GM21381 (cell line): ENCODE measurements at regions not wholly inside any gene's neighbourhood (a gene's known extent, or its start where the extent isn't known, plus 50 kb on each side); places are given as distances from the start of the nearest gene placed in this dataset.

Experiments used
- ATAC-seq: cut with Tn5 transposase; IDR thresholded peaks from one replicate; pipeline ENCODE4 v1.9.1; 2021; ENCODE audit warnings: mild to moderate bottlenecking, moderate library complexity; ENCODE audit not compliant: unreplicated experiment

GRCh38 chr5:68771221-68771620 is 322.6 kb upstream of the SLC30A5 start:
- no peak for ATAC-seq

DNA sequence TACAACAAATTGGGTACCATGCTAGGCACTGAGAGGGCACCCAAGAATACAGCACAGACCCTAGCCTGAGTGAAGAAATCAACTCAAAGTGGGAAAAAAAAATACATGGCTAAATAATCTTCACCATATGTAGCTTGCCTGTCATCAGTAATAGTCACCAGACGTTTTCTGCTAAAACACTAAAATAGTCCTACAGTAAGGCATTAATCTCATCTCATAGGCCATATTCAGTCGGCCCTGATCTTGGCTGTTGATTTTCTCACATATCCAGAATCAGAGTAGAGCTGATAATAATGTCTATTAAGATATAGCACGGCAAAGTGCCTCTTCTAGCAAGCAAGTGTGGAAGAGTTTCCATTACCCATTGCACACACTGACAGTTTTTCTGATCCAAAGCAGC is 322.1 kb upstream of the SLC30A5 start:
- no peak for ATAC-seq

GRCh38 chr5:68776381-68776780 is 317.4 kb upstream of the SLC30A5 start:
- ATAC-seq = no peak

DNA sequence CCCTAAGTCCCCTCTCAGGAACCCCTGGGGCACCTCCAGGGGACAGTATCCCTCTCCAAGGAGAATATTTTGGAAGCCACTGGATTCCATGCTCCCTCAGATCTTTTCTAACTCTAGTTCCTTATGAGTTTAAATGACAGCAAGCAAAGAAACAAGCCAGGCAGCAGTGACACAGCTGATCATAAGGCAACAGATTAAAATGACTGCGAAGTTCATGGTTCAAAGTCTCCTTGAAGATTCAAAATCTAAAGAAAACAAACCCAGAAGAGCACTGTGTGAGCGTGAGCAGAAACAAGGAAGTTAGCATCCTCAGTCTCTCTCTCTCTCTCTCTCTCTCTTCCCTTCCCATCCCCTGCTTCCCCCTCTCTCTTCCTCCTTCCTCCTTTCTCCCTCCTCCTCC is 316.7 kb upstream of the SLC30A5 start:
- ATAC-seq = no peak

DNA sequence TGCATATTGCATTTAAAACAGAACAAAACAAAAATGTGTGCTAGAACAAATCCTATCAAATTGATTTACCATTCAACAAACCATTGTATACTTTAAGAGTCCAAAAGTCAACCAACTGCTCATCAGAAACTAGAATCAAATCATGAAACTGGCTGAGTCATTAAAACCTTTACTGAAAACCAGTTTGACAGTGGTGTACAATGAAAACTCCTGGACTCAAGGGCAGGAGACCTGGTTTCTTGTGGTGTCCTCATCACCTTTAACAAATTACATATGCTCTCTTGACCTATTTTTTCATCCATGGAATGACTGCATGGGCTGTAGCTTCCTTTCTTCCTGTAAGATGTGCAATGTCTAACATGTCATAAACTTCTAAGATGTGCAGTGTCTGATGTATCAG is 315.3 kb upstream of the SLC30A5 start:
- no peak for ATAC-seq

GRCh38 chr5:68780299-68780955 is 313.4 kb upstream of the SLC30A5 start:
- no peak for ATAC-seq

GRCh38 chr5:68793074-68793473 is 300.7 kb upstream of the SLC30A5 start:
- ATAC-seq = no peak

- no peak for ATAC-seq
These were observed 299.8 kb upstream of the SLC30A5 start for GRCh38 chr5:68793993-68794392.

- no peak for ATAC-seq
These were observed 298.6 kb upstream of the SLC30A5 start for GRCh38 chr5:68795190-68795589.

GRCh38 chr5:68798877-68799843 is 294.7 kb upstream of the SLC30A5 start:
- no peak for ATAC-seq

DNA sequence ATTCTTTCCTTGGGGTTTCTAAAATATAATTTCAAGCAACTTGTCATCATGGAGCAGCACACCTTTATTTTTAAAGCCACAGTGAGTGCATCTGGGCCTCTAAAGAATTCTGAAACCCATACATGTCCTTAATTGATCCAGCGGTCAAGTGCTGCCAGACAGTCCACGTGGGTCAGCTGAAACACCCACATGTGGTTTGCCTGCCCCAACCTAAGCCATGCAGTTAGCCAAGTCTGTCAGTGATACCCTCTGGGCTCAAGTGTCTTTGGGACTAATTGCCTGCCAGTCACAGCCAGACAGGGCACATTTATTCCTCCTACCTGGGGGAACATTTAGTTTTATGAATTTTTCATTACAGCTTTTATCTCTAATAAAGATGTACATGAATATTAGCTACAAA is 291.4 kb upstream of the SLC30A5 start:
- no peak for ATAC-seq

DNA sequence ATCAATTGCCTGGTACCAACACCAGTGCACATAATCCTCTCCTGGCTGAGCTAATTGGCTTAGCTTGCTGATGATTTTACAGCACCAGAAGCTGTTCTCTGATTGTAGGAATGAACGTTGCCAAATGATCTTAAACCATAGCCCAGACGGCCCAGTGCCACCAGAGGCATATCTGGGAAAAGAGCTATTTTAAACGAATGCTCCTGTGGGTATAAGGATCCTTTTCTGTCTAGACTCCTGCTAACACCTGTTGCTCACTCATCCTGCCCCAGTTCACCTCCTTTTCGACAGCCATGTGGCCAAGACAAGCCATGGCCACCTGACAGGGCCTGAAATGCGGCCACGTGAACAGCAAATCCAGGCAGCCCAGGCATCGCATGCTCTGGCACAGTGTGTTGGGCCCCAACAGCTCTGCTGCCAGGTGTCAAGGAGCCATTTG is 289.9 kb upstream of the SLC30A5 start:
- no peak for ATAC-seq

DNA sequence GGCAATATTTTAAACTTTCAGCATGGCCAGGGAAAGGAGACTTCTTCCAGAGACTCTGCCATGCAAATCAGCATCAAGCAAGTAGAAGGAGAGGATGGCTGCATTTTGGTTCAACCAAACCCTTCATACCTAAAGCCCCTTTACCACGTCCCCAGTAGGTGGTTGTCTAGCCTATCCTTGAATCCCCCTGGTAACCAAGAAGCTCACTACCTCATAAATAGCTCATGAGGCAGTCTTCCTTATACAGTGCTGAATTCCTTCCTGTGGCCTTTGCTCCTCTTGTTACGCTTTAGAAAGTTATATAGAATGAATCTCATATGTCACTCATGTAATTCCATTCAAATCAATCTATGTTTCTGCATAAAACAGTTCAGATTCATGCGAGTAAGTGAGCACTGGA is 289.5 kb upstream of the SLC30A5 start:
- ATAC-seq = no peak

- no peak for ATAC-seq
These were observed 288.4 kb upstream of the SLC30A5 start for GRCh38 chr5:68805444-68805843.

DNA sequence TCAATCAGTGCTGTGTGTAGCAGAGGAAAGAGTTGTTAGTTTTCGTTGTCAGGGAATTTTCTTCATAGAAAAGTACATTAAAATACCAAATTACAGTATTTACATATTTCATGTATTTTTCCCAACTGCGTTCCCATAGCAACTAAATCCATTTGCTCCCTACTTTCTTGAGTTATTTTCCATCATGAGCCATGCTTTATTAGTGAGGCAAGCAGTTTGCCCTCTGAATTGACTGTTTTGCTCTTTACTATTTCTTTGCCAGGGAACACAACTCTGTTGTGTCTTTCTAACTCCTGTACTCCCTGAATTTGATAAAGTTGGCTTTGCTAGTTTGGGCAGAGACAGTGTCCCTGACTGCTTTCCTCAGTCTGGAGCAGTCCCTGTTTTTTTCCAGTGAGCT is 276.2 kb upstream of the SLC30A5 start:
- ATAC-seq = no peak

- ATAC-seq = no peak
These were observed 275.6 kb upstream of the SLC30A5 start for GRCh38 chr5:68818057-68818695.

DNA sequence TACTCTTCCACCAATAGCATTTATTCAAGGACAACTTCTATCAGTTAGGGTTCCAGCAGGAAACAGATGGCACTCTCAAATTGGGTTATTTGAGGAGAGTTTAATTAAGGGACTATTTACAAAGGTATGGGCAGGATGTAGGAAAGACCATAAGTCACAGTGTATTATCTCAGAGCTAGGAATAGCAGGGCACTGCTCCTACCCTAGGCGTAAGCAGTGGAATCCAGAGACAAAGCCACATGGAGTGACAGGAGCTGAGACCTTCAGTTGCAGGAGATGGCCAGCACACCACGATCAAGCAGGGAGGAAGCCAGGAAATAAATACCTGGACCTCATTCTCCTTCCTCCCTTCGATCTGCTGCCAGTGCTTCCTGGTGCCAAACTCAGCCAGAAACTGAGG is 274.9 kb upstream of the SLC30A5 start:
- ATAC-seq = no peak

DNA sequence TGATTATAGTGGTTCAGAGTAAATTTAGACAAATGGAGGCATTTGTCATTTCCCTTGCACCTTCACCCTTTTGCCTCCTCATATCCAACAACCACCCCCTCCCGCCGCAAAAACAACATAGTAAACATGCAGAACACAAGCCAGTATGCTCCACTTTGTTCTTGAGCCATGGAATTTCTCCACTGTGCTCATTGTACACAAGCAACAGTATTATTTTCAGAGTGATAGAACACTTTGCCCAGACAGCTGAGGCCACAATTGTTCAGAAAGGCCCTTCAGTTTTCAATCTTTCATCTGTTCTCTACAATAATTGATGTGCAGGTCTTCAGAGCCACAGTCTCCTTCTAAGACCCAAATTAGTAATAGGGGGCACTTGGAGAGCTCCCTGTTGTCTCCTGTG is 272.8 kb upstream of the SLC30A5 start:
- ATAC-seq = no peak

DNA sequence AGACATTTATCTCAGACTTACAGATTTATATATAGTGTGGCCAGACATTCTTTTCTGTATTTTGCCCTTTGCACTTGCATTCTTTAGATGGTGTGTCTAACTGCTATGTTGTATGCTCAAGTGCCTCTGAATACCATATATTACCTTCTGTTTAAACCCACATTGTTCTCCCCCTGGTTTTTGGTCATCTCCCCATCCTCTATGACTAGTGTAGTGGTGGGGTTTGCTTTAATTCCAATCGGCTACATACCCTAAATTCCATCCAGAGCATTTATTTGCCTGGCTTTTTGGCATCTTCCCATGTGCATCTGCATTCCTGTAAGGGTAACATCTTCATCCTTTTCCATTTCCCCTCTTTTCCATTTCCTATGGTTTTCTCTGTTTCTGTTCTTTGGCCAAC is 271.0 kb upstream of the SLC30A5 start:
- ATAC-seq = no peak

GRCh38 chr5:68823301-68823700 is 270.5 kb upstream of the SLC30A5 start:
- ATAC-seq = no peak

- no peak for ATAC-seq
These were observed 263.4 kb upstream of the SLC30A5 start for GRCh38 chr5:68830377-68830898.
